ENCODE measurements at regions not wholly inside any gene's neighbourhood (a gene's known extent, or its start where the extent isn't known, plus 50 kb on each side); places are given as distances from the start of the nearest gene placed in this dataset.

DNA sequence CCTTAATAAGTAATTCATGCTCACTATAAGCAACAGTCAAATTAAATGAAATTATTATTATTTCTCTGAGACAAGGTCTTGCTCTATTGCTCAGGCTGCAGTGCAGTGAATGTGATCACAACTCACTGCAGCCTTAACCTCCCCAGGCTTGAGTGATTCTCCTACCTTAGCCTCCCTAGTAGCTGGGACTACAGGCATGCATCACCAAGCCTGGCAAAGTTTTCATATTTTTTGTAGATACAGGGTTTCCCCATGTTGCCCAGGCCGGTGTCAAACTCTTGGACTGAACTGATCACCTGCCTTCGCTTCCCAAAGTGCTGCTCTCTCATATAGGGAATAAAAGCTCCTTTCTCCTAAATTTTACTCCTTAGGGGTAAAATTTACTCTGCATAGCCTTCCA, 74.9 kb upstream of the GAREM1 start:
- Histone ChIP-seq H3K4me1 (no peaks in the 10 kb centered on the region), H3K27me3 (peaks cover 0 to 10% (median 0%) of the 10 kb centered on the region in 7 donors), H3K36me3 (no peaks in the 10 kb centered on the region), H3K9me3 (no peaks in the 10 kb centered on the region), H3K27ac (no peak overlapping the region), H3K4me3 (no peak overlapping the region)
- TF ChIP-seq, protein P1, sequence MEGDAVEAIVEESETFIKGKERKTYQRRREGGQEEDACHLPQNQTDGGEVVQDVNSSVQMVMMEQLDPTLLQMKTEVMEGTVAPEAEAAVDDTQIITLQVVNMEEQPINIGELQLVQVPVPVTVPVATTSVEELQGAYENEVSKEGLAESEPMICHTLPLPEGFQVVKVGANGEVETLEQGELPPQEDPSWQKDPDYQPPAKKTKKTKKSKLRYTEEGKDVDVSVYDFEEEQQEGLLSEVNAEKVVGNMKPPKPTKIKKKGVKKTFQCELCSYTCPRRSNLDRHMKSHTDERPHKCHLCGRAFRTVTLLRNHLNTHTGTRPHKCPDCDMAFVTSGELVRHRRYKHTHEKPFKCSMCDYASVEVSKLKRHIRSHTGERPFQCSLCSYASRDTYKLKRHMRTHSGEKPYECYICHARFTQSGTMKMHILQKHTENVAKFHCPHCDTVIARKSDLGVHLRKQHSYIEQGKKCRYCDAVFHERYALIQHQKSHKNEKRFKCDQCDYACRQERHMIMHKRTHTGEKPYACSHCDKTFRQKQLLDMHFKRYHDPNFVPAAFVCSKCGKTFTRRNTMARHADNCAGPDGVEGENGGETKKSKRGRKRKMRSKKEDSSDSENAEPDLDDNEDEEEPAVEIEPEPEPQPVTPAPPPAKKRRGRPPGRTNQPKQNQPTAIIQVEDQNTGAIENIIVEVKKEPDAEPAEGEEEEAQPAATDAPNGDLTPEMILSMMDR (IDR thresholded peaks at IDR 0.05), result no peak
- WGBS, 2 donors, result 91 to 94% methylated on average over 2 of the region's 2 CpGs
- ATAC-seq (no peak), DNase-seq (no peak)
- intact Hi-C loops (cut with DNase I), result loop anchor here in 4 of 10 donors (5.0 to 10.0 kb wide), 3 partner anchors 71 to 271 kb away; partner anchors contain the start of gene GAREM1 (in 3 of the 4)

DNA sequence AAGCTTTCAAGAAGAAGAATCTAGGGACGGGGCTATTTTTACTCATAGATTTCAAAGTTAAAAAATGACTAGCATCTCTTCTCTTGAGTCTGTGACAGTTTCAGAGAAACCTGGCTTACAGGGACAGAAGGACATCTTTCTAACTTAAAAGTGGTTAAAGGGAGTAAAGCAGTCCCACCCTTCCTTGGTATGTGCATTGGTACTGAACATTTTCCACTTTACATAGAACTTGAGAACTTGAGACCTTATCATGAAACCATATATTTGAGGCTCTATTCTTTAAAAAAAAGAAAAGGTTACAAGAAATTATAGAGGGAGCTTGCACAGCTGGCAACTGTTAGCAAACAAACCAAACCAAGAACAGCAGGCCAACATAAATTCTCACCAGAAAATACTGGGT, 73.4 kb upstream of the GAREM1 start:
- TF ChIP-seq, protein P1 (IDR thresholded peaks at IDR 0.05), result no peak
- ATAC-seq, result no peak
- Histone ChIP-seq H3K4me3 (no peak overlapping the region), H3K27me3 (peaks cover 0 to 10% (median 0%) of the 10 kb centered on the region in 7 donors), H3K36me3 (no peaks in the 10 kb centered on the region), H3K27ac (no peak overlapping the region), H3K9me3 (no peaks in the 10 kb centered on the region), H3K4me1 (no peaks in the 10 kb centered on the region)
- DNase-seq, result no peak
- WGBS, 2 donors, result 70 to 83% methylated on average over 1 of the region's 1 CpG
- intact Hi-C loops (cut with DNase I), result loop anchor here in 3 of 10 donors (10.0 kb wide), 2 partner anchors 69 to 269 kb away; partner anchors contain the start of gene GAREM1 (in 2 of the 3)

DNA sequence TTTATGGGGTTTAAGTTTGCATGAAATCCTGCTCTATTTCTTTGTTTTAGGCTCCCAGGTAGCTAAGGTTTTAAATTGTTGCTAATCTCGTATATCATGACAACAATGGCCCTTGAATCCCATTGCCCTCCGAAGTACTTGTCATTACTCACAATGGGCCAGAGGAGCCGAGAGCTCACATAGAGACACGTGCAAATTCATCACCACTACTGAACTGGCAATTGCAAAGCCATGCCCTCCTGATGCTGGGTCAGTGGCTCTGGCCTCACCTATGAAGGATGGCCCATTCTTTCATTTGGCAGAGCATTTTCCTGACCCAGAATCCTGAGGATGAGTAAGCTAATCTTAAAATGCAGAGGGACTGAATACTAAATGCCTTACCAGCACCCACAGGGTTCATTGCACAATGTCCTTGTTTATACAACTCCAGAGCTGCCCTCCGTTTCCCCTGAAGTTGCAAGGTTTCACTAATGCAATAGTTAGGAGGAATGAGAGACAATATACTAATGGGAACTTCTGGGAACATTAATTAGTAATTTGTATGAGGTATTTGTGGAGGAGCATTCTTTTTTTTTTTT, 71.6 kb upstream of the GAREM1 start:
- Histone ChIP-seq H3K36me3 (no peaks in the 10 kb centered on the region), H3K27me3 (peaks cover 0 to 9% (median 0%) of the 10 kb centered on the region in 7 donors), H3K9me3 (no peaks in the 10 kb centered on the region), H3K27ac (no peak overlapping the region), H3K4me1 (no peaks in the 10 kb centered on the region), H3K4me3 (no peak overlapping the region)
- intact Hi-C loops (cut with DNase I), result loop anchor here in 3 of 10 donors (10.0 kb wide), 2 partner anchors 68 to 268 kb away; partner anchors contain the start of gene GAREM1 (in 2 of the 3)
- WGBS, 2 donors, result 69 to 71% methylated on average over 5 of the region's 5 CpGs
- no peak for DNase-seq
- ATAC-seq, result no peak
- TF ChIP-seq, protein P1 (IDR thresholded peaks at IDR 0.05), result no peak

DNA sequence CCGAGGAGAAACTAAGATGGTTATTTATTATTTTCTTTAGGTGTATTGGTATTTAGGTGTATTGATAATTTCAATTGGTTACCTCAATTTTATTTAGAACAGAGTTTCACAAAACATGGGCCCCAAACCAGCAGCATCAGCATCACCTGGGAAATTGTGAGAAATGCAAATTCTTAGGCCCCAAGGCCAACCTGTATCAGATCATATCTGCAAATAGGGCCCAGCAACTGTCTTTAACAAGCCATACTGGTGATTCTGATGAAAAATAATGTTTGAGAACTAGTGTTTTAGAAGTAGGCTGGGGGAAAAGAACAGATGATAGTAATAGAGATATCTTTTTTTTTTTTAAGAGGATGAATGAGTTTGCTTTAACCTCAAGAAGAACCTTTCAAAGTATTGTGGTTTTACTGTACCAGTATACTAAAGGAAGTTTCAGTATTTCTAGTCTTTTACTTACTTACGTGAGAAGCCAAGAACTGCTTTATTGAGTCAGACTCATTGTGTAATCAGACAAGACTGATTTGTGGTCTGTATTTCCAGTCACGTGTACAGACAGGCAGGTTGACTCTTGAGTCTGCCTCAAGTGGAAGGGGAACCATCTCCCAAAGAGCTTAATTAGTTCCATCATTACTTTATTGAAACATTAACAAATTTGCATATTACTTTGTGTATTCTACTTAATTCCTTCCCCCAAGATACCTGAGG, 60.4 kb upstream of the GAREM1 start:
- ATAC-seq (no peak), DNase-seq (no peak)
- H3K27me3 ChIP-seq, result no peaks in the 10 kb centered on the region
- TF ChIP-seq, protein P1 (IDR thresholded peaks at IDR 0.05), result no peak
- no peak overlapping the region for H3K4me3 ChIP-seq
- no peaks in the 10 kb centered on the region for H3K9me3 ChIP-seq
- intact Hi-C loops (cut with DNase I), result loop anchor here in 1 of 10 donors (10.0 kb wide), 1 partner anchor 46 kb away; no protein-coding TSS in a partner anchor
- H3K36me3 ChIP-seq, result no peaks in the 10 kb centered on the region
- no peak overlapping the region for H3K27ac ChIP-seq
- 82 to 84% methylated on average over 3 of the region's 3 CpGs for WGBS, 2 donors
- no peaks in the 10 kb centered on the region for H3K4me1 ChIP-seq

Data from heart right ventricle (tissue), 16 donors.